ENCODE measurements at regions not wholly inside any gene's neighbourhood (a gene's known extent, or its start where the extent isn't known, plus 50 kb on each side); places are given as distances from the start of the nearest gene placed in this dataset.

DNA sequence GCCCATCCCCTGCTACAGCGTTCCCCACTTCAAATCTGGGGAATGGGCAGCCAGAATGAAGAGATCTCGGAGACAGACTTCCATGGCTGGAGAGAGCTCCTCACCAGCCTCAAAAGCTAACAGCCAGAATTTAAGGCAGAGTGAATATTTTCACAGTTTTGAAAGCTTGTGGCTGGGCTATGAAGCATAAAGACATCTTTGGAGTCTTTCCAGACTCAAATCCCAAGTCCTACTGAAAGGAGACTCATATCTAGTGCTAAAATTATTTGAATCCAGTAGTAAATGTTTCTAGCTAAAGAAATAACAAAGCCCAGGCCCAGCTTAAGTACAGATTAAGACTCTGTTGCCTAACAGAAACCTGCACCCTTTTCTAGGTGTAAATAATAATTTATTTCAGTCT, 628.4 kb upstream of the ALCAM start:
- no peak for DNase-seq (ENCODE audit: low read depth in 2 of 2)

DNA sequence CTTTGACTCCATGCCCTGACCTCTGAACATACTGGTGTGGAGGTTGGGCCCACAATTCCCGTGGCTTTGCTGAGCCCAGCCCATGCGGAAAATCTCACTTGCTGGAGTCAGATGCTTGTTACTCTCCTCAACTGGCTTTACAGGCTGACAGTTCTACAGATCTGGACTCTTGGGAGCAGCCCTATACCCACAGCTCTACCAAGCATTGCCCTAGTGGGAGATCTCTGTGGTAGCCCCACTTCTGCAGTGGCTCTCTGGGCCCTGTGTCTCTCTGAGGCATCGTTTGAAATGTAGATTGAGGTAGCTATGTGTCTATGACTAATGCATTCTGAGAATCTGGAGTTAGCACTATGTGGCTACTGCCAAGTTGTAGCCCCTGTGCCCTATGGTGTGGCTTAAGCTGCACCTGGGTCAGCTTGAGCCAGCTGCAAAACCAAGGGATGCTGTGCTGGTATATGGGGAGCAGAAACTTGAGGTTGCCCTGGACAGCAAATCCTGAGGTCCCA, 625.8 kb upstream of the ALCAM start:
- DNase-seq (ENCODE audit: low read depth in 2 of 2) = no peak

DNA sequence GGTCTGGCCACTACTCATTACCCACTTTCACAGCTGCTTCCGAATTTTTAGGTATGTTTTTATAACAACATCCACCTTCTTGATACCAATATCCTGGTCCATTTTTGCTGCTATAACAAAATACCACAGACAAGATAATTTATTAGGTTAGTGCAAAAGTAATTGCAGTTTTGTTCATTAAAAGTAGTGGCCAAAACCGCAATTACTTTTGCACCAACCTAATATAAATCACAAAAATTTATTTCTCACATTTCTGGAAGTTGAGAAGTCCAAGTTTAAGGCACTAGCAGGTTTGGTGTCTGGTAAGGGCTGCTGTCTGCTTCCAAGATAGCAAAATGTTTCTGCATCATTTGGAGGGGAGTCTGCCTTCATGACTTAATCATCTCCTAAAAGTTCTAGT, 624.7 kb upstream of the ALCAM start:
- DNase-seq (ENCODE audit: low read depth in 2 of 2) = no peak

DNA sequence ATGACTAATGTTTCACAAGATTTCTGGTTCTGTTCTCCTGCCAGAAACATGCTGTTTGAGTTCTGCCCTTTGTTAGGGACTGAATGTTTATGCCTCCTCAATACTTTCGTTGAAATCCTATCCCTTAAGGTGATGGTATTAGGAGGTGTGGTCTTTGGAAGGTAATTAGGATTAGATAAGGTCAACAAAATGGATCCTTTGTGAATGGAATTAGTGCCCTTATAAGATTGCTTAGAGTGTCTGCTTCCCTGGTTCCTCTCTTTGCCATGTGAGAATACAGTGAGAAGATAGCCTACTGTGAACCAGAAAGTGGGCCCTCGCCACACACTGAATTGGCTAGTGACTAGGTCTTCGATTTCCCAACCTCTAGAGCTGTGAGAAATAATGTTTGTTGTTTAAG, 621.4 kb upstream of the ALCAM start:
- no peak for DNase-seq (ENCODE audit: low read depth in 2 of 2)

DNA sequence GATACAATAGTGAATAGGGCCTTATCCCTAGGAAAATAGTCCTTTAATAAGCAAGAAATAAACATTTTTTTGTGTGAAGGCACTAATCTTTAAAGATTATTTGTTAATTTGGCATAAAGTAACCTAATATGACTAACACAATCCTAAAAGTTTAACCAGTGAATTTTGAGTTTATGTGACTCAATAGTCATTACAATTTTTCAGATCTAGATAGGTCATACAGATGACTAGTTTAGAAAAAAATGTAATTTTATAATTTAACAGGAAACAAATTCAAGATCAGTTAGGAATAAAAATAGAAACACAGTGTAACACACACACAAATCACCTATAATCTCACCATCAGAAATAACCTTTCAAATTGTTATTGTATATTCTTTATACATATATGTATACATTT, 620.7 kb upstream of the ALCAM start:
- no peak for DNase-seq (ENCODE audit: low read depth in 2 of 2)

DNA sequence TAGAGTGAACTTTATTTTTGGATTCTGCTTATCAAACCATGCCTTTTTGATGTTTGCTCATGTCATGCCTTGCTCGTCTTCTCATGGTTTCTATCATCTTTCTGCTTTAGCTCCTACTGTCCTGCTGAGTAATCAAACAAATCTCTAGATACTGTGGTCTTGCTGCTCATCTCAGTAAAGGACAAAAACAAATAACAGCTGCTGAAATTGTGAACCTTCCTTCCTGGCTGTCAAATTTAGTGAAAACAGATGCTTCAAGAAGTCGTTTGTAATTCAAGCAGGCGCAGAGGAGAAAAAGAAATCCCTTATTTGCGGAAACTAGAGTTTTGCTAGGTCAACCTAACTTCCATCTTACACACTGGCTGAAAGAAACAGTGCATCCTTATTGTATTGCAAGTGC, 616.1 kb upstream of the ALCAM start:
- DNase-seq (ENCODE audit: low read depth in 2 of 2) = no peak

DNA sequence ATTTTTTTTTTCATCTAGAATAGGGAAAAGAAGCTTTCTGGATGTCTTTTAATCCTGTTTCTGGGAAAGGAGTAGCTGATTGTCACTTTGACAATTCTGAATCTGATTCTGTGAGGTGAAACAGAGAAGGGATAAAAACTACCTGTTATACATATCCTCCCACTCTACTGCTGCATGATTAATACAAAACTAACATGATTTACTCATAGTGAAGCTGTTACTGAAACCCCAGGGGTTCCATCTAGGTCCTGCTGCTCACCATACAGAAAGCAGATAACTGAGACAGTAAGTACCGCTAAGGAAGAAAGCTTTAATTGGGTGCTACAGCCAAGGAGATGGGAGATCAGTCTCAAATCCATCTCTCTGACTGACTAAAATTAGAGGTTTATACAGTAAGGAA, 610.9 kb upstream of the ALCAM start:
- no peak for DNase-seq (ENCODE audit: low read depth in 2 of 2)

DNA sequence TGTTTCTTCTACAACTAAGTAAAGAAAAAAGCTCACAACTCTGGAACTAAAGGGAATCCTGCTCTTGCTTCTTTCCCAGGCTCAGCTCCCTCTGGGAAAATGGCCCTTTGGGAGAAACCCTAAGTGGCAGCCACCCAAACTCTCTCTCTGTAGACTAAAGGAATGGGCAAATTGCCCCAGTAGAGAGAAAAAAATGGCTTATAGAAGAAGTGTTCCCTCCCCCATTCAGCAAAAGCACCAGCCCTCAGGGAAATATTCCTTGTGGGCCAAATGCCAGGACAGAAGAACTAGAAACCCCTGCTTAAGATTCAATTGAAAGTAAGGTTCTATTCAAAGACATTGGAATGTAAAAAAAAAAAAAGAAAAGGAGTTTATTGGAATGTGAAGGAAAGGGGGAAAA, 603.7 kb upstream of the ALCAM start:
- DNase-seq (ENCODE audit: low read depth in 2 of 2) = no peak

DNA sequence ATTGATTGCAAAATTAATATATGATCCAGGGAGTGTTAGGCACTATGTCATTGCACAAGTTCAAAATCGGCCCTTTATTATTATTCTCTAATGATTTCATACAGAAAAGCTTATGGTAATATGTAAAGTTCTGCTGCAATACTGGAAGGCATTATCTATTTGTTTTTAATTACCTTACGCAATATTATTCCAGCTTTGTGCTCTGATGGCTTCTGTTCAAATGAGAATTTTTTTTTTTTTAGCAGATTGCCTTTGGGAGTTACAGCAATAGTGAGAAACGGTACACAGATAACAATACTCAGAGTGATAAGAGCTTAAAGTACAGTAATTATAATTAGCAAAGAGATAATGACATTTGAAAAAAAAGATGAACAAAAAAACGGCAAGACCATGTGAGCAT, 602.2 kb upstream of the ALCAM start:
- DNase-seq (ENCODE audit: low read depth in 2 of 2) = no peak

DNA sequence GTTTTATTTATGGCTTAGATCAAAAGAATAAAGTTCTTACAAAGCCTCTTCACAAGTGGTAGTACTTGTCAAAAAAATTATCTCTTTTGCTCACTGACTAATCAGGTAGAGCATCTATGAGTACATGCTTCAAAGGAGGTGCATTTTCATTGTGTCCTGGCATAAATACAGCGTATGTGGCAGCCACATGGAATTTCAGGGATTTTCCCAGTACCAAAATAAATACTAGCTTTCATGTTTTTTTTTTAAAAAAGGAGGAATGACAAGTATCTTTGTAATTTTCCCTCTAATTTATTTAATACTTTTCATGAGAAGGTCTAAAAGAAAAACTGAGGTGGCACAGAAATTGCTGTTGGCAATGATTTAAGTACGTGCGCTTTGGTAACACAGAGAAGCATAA, 597.8 kb upstream of the ALCAM start:
- no peak for DNase-seq (ENCODE audit: low read depth in 2 of 2)

DNA sequence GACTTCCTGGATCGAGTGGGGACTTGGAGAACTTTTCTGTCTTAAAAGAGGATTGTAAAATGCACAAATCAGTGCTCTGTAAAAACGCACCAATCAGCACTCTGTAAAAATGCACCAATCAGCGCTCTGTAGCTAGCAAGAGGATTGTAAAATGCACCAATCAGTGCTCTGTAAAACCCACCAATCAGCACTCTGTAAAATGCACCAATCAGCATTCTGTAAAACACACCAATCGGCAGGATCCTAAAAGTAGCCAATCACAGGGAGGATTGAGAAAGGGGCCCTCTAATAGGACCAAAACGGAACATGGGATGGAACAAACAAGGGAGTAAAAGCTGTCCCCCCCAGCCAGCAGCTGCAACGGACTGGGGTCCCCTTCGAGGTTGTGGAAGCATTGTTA, 587.4 kb upstream of the ALCAM start:
- no peak for DNase-seq (ENCODE audit: low read depth in 2 of 2)

DNA sequence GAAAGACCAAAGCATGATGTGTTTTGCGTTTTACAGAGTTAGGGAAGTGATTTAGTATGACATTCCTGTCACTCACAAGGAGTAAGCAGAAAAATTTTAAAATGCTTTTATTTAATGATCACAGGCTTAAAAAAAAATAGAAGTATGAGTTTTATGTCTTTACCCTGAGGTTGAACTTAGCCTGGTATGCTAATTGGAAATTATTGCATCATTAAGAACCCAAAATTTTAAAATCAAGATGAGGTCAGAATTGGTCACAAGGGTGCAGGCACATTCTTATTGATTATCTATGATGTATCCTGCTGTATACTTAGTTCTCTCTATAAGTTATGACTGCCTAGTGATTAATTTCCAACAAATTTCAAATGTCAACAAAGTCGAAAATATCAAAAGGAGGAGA, 585.6 kb upstream of the ALCAM start:
- DNase-seq (ENCODE audit: low read depth in 2 of 2) = no peak

DNA sequence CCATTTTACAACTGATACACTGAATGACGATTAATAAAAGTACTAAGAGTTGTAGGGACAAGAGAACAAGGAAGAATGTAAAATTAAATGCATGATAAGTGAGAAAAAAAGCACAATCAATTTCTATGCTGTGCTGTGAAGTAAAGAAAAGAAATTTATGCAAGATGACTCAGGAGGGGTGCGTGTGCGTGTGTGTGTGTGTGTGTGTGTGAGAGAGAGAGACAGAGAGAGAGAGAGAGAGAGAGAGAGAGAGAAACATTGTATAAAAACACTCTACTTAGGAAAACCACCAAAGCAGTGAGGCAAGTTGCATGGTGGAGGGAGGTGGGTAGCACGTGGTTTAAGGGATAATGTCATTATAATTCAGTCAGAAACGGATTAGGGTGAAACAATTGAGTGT, 580.8 kb upstream of the ALCAM start:
- no peak for DNase-seq (ENCODE audit: low read depth in 2 of 2)

DNA sequence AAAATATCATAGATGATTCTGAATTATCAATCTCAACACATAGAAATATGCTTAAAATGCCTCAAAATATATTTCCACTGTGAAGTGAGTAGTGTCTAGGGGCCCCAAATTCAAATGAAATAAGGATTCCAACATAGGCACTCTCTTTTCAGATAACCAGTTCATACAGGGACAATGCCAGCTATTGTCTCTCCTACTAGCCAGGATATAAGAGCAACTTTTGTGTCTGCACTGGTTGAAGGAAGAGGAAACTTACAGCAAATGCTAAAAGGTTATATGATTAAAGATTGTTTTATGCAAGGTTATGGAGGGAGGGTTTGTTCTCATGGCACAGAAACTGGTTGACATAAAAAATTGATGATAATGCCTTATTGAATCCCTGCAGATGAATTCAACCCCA, 579.4 kb upstream of the ALCAM start:
- DNase-seq (ENCODE audit: low read depth in 2 of 2) = no peak

DNA sequence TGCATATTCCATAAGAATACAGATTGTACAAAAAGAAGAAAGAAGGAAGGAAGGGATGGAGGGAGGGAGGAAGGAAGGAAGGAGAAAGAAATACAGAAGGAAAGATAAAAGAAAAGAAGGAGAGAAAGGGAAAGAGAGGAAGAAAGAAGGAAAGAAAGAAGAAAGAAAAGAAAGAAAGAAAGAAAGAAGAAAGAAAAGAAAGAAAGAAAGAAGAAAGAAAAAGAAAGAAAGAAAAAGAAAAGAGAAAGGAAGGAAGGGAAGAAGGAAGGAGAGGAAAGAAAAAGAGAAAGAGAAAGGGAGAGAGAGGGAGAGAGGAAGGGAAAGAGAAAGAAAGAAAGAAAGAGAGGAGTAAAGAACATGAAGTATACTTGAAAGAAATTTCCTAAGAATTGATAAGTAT, 577.9 kb upstream of the ALCAM start:
- no peak for DNase-seq (ENCODE audit: low read depth in 2 of 2)

DNA sequence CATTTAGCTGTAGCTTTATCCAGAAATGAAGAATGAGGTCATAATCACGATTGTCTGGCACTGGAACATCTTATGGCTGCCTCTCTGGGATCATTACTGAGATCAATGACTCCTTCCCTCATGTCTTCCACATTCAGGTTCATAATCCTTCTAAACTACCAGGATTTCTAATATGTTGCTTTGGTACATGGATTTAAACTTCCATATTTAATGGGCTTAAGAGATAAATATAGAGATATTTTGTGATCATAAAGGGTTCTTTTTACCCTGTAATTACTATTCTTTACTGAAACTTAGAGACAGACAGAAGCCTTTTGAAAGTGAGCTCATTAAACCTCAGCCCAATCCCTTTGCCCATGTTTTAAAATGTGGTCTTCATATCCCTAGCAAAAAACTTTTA, 575.4 kb upstream of the ALCAM start:
- no peak for DNase-seq (ENCODE audit: low read depth in 2 of 2)

DNA sequence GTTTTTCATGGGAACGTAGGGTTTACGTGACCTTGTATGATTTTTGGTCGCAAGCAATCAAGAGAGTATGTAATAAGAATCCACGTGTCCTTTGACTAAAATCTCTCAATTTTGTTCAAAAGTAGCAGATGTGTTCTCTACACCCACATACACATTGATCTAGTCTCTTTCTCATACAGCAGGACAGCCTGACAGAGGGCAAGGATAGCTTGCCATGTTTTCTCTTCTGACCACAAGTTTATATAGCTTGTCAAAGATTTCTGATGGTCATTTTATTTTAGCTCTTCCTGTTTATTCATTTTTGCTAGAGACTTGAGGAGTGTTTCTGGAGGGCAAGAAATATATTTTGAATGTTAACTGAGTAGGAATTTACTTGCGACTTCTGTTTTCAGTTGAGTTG, 570.2 kb upstream of the ALCAM start:
- DNase-seq (ENCODE audit: low read depth in 2 of 2) = no peak

DNA sequence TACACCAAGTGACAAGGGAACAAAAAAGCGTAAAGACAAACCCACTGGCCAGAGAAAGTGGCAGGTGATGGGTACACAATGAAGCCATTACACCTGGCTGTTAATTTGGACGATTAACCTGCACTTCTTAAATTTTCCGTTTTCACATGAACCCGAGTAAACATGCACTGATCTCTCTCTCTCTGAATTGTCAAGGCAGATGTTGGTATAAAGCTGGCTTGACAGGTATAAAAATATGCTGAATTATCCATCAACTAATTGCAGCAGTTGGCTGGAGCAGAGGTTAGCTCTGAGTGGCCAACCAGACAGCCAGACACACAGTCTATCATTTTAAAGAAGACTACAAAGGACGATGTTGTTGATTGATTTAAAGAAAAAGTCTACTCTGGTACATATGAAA, 561.7 kb upstream of the ALCAM start:
- DNase-seq (ENCODE audit: low read depth in 2 of 2) = no peak

DNA sequence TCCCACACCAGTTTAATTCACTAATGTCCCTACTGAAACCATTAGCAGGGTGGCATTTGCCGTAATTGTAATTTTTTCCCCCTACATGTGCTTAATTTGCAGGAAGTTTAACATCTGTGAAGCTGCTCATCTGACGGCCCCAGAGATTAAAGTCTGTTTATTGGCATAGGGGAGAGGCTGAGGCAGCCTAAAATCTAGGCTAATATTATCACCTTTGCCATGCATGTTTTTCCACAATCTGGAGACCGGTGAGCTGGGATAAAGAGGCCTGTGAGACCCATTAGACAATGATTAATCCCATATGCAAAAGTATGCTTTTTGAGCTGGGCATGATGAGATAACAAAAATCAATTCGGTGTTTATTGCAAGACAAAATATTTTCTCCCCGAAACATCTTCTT, 561.2 kb upstream of the ALCAM start:
- DNase-seq (ENCODE audit: low read depth in 2 of 2) = no peak

DNA sequence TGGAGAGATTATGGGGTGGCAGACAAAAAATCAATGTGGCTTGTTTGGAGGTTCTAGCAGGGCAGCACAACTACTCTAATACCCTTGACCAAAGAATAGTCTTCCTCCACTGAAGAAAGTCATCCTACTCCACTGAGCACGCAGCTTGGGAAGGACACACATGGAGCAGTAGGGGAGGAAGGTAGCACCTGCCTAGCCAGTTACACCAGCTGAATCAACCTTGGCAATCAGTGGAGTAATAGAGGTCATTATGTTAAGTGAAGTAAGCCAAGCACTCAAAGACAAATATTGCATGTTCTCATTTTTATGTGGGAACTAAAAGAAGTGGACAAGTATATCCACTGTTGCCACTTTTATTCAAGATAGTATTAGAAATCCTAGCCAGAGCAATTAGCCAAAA, 555.8 kb upstream of the ALCAM start:
- DNase-seq (ENCODE audit: low read depth in 2 of 2) = no peak

DNA sequence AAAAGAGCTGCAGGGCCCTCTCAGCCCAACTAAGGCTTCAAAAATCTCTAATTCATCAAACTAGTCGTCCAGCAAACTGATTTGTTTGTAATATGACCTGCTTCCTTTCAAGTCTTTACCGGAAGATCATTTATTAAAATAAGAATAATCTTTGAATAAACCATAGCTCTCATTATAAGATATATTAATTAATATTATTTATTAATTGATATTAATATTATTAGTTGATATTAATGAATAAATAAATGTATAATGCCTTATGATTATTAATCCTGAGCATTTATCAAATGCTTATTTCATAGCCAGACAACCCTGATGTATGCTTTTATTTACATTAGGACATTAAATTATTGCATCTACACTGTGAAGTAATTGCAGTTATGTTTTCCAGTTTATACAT, 550.7 kb upstream of the ALCAM start:
- no peak for DNase-seq (ENCODE audit: low read depth in 2 of 2)

DNA sequence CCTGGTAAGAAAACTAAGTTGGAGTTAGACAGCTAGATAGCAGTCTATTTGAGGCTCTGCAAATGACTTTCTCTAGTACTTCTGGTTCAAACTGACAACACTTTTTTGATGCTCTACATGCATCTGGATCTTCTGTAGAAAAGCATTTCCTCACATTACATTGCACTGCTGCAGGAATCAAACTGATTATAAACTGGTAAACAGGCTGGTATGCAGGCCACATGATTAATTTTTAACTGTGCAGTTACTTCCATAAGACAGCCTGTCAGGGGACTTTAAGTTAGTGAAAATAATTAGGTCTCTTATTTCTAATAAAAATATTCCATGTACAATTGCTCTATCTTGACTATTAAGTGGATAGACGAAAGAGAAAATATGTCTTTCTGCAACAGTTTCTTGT, 550.0 kb upstream of the ALCAM start:
- DNase-seq (ENCODE audit: low read depth in 2 of 2) = no peak

DNA sequence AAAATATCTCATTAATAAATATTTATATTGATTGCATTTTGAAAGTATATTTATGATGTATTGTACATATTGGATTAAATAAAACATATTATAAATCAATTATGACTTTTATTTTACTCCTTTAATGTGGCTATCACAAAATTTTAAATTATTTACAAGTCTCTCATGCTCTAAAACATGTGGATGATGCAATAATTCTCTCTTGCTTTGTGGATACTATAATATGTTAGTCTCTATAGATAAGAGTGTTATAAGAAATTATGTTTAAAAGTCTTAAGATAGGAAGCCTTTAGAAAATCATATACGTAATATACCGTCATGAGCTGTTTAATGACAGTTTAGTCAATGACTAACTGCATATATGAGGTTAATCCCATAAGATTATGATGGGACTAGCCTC, 547.4 kb upstream of the ALCAM start:
- DNase-seq (ENCODE audit: low read depth in 2 of 2) = no peak

DNA sequence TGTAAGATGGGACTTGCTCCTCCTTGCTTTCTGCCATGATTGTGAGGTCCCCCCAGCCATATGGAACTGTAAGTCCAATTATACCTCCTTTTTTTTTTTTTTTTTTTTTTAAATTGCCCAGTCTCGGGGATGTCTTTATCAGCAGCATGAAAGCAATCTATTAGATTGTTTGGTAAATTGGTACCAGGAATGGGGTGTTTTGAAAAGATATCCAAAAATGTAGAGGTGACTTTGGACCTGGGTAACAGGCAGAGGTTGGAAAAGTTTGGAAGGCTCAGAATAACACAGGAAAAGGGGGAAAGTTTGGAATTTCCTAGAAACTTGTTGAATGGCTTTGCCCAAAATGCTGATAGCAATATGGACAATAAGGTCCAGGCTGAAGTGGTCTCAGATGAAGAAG, 545.8 kb upstream of the ALCAM start:
- DNase-seq (ENCODE audit: low read depth in 2 of 2) = no peak

DNA sequence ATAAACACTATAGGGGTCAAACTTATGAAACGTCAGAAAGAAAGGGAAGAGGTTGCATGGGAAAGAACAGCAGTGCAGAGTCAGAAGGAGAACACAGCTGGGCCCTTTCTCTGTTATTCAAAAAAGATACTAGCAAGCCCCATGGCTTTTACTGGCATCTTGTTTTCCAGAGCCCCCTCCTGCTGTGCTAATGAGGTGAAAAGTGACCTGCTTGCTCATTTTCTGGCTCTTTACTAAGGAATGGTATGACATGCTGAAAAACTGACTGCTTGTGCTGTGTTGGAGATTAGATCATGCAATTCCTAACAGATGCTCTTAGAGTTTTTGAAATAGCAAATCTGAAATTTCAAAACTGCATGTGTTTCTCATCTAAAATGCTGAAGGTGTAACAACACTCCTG, 541.6 kb upstream of the ALCAM start:
- DNase-seq (ENCODE audit: low read depth in 2 of 2) = no peak

Measured in activated CD4-positive, alpha-beta T cell treated with anti-CD3 and anti-CD28 coated beads for 24 hours (primary cell).